ENCODE measurements at regions not wholly inside any gene's neighbourhood (a gene's known extent, or its start where the extent isn't known, plus 50 kb on each side); places are given as distances from the start of the nearest gene placed in this dataset.

GRCh38 chr7:93011351-93012294, 106.2 kb downstream of the SAMD9 start:
- no peak for TF ChIP-seq EGR2 (tag by site-specific recombination; IDR thresholded peaks at IDR 0.05; ENCODE audit: low read depth)
- TF ChIP-seq CTCF (tag by site-specific recombination; IDR thresholded peaks at IDR 0.05) = no peak
- no peak for TF ChIP-seq ZNF248 (tag by site-specific recombination; IDR thresholded peaks at IDR 0.05)
- TF ChIP-seq ATF2 (tag by site-specific recombination; IDR thresholded peaks at IDR 0.05; ENCODE audit: low read depth) = no peak
- no peak for TF ChIP-seq ZNF677 (tag by site-specific recombination; IDR thresholded peaks at IDR 0.05)
- no peak for TF ChIP-seq ZNF777 (tag by site-specific recombination; IDR thresholded peaks at IDR 0.05; ENCODE audit: borderline replicate concordance)
- TF ChIP-seq ZBTB17 (tag by site-specific recombination; IDR thresholded peaks at IDR 0.05) = no peak
- no peak for TF ChIP-seq REST (tag by site-specific recombination; IDR thresholded peaks at IDR 0.05)
